Mammary epithelial cell (primary cell): ENCODE measurements at regions not wholly inside any gene's neighbourhood (a gene's known extent, or its start where the extent isn't known, plus 50 kb on each side); places are given as distances from the start of the nearest gene placed in this dataset.

Source experiments
- EZH2 ChIP-seq: IDR thresholded peaks from 2 replicates; pipeline ENCODE4 v1.6.1; 2012; ENCODE audit warnings: low read length, inconsistent platforms, borderline replicate concordance
- TF ChIP-seq, protein P1 (sequence below), 2 donors: IDR thresholded peaks in 1 of 2; conservative IDR thresholded peaks in 1 of 2; 2 replicates each; pipeline ENCODE4 v1.5.1; 2011 to 2012; ENCODE audit warnings: inconsistent platforms in 2 of 2, low read length in 2 of 2, mild to moderate bottlenecking in 2 of 2, control low read depth in 1 of 2, low read depth in 1 of 2; ENCODE audit not compliant: insufficient read depth in 1 of 2; ENCODE audit errors: extremely low read depth in 1 of 2

DNA sequence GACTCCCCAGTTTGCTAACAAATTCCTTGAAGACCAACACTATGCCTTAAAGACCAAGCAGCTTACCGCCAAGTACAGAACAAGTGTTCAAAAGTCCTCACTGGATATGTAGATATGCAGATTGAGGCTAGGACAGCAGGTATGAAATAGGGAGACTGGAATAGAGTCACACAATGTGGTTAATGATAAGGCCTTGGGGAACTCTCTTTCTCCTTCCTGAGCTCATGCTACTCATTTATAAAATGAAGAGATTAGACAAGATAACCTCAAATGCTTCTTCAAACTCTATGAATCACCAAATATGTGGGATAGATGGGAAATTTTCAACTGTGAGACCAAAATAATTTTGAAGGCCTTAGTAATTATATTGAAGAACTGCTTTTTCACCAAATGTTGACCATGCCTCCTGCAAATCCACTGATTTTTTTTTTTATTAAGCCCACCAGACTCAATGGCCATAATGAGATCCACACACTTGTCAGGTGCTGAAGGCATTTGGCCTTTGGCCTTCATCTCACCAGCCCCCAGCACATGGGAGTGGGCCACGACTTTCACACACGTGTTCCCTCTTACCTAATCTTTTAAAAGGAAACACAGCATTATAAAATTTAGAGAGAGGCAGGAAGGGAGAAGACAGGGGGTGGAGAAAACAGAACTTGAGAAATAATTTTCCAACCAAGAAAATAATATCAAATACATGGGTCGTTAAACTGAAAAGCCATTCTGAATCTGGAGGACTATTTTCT, 181.5 kb downstream of the EN1 start:
- TF ChIP-seq, protein P1, sequence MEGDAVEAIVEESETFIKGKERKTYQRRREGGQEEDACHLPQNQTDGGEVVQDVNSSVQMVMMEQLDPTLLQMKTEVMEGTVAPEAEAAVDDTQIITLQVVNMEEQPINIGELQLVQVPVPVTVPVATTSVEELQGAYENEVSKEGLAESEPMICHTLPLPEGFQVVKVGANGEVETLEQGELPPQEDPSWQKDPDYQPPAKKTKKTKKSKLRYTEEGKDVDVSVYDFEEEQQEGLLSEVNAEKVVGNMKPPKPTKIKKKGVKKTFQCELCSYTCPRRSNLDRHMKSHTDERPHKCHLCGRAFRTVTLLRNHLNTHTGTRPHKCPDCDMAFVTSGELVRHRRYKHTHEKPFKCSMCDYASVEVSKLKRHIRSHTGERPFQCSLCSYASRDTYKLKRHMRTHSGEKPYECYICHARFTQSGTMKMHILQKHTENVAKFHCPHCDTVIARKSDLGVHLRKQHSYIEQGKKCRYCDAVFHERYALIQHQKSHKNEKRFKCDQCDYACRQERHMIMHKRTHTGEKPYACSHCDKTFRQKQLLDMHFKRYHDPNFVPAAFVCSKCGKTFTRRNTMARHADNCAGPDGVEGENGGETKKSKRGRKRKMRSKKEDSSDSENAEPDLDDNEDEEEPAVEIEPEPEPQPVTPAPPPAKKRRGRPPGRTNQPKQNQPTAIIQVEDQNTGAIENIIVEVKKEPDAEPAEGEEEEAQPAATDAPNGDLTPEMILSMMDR (conservative IDR thresholded peaks at IDR 0.05 in 1 of 2, IDR thresholded peaks at IDR 0.05 in 1 of 2; ENCODE audit: extremely low read depth in 1 of 2, insufficient read depth in 1 of 2, low read depth in 1 of 2, low read length in 2 of 2): no peak
- no peak for TF ChIP-seq EZH2
